ENCODE measurements at regions not wholly inside any gene's neighbourhood (a gene's known extent, or its start where the extent isn't known, plus 50 kb on each side); places are given as distances from the start of the nearest gene placed in this dataset.

GRCh38 chr19:5230730-5231555, 109.7 kb downstream of the PTPRS start:
- Histone ChIP-seq H3K27me3 (ENCODE audit: control insufficient read depth in 1 of 2, insufficient read depth in 2 of 2, low read length in 2 of 2) (peaks cover 3 to 7% of the 10 kb centered on the region in 2 experiments), H3K9me3 (ENCODE audit: control insufficient read depth in 1 of 2, insufficient read depth in 1 of 2, low read length in 2 of 2) (peaks cover 0 to 15% of the 10 kb centered on the region in 2 experiments), H3K27ac (ENCODE audit: low read depth in 1 of 2, low read length in 2 of 2) (no peak overlapping the region), H3K4me1 (ENCODE audit: insufficient read depth, low read length) (no peaks in the 10 kb centered on the region), H3K36me3 (ENCODE audit: insufficient read depth, low read length) (no peaks in the 10 kb centered on the region), H3K4me3 (ENCODE audit: low read length) (no peak overlapping the region)
- Mint-ChIP-seq H3K27ac (no peak overlapping the region), H3K36me3 (ENCODE audit: low read depth) (no peaks in the 10 kb centered on the region), H3K27me3 (peaks cover 26% of the 10 kb centered on the region), H3K4me3 (no peak overlapping the region), H3K4me1 (ENCODE audit: low read depth) (no peaks in the 10 kb centered on the region), H3K9me3 (no peaks in the 10 kb centered on the region)
- ChIA-PET CTCF (no interaction called here), POLR2A (no interaction called here)
- DNase-seq (no peak), ATAC-seq (ENCODE audit: poor library complexity) (no peak)
- intact Hi-C loops (cut with DNase I, micrococcal nuclease), result no loop called here
- TF ChIP-seq, protein P1, sequence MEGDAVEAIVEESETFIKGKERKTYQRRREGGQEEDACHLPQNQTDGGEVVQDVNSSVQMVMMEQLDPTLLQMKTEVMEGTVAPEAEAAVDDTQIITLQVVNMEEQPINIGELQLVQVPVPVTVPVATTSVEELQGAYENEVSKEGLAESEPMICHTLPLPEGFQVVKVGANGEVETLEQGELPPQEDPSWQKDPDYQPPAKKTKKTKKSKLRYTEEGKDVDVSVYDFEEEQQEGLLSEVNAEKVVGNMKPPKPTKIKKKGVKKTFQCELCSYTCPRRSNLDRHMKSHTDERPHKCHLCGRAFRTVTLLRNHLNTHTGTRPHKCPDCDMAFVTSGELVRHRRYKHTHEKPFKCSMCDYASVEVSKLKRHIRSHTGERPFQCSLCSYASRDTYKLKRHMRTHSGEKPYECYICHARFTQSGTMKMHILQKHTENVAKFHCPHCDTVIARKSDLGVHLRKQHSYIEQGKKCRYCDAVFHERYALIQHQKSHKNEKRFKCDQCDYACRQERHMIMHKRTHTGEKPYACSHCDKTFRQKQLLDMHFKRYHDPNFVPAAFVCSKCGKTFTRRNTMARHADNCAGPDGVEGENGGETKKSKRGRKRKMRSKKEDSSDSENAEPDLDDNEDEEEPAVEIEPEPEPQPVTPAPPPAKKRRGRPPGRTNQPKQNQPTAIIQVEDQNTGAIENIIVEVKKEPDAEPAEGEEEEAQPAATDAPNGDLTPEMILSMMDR (IDR thresholded peaks at IDR 0.05), result no peak

DNA sequence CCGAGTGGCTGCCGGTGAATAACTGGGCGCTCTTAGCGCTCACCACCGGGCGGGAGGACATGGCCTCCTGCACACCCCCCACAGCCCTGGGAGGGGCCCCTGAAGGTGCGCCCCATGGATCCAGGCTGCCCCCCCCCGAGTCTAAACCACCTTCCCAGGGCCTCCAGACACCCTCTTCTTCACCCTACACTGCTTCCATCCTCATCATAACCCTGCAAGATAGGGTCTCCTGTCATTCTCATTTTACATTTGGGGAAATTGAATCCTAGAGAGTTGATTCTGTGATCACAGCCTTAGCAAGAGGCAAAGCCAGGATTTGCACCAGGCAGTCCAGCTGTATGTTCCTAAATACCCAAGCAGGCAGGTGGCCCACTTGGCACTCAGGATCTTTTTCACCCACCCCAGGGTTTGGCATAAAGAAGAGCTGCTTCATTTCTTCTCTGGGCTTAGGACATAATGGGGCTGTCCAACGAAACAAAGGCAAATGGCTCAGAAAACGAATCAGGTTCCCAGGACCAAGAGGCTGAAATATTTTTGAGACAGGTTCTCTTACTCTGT, 110.8 kb downstream of the PTPRS start:
- no peak overlapping the region for H3K27ac Mint-ChIP-seq
- Histone ChIP-seq H3K9me3 (ENCODE audit: control insufficient read depth in 1 of 2, insufficient read depth in 1 of 2, low read length in 2 of 2) (peaks cover 0 to 12% of the 10 kb centered on the region in 2 experiments), H3K36me3 (ENCODE audit: insufficient read depth, low read length) (no peaks in the 10 kb centered on the region), H3K4me1 (ENCODE audit: insufficient read depth, low read length) (no peaks in the 10 kb centered on the region), H3K27me3 (ENCODE audit: control insufficient read depth in 1 of 2, insufficient read depth in 2 of 2, low read length in 2 of 2) (peaks cover 3 to 7% of the 10 kb centered on the region in 2 experiments), H3K4me3 (ENCODE audit: low read length) (no peak overlapping the region), H3K27ac (ENCODE audit: low read depth in 1 of 2, low read length in 2 of 2) (no peak overlapping the region)
- POLR2A ChIA-PET, result no interaction called here
- TF ChIP-seq, protein P1 (IDR thresholded peaks at IDR 0.05), result no peak
- H3K9me3 Mint-ChIP-seq, result no peaks in the 10 kb centered on the region
- no peak overlapping the region for H3K4me3 Mint-ChIP-seq
- no peak for DNase-seq
- peaks cover 26% of the 10 kb centered on the region for H3K27me3 Mint-ChIP-seq
- no peaks in the 10 kb centered on the region for H3K4me1 Mint-ChIP-seq (ENCODE audit: low read depth)
- ATAC-seq (ENCODE audit: poor library complexity), result no peak
- no peaks in the 10 kb centered on the region for H3K36me3 Mint-ChIP-seq (ENCODE audit: low read depth)
- intact Hi-C loops (cut with DNase I, micrococcal nuclease), result no loop called here
- CTCF ChIA-PET, result no interaction called here

- H3K4me1 ChIP-seq (ENCODE audit: insufficient read depth, low read length), result no peaks in the 10 kb centered on the region
- peaks cover 30% of the 10 kb centered on the region for H3K27me3 Mint-ChIP-seq
- no peak for ATAC-seq (ENCODE audit: poor library complexity)
- CTCF ChIA-PET, result no interaction called here
- H3K9me3 Mint-ChIP-seq, result no peaks in the 10 kb centered on the region
- no peaks in the 10 kb centered on the region for H3K36me3 ChIP-seq (ENCODE audit: insufficient read depth, low read length)
- H3K4me1 Mint-ChIP-seq (ENCODE audit: low read depth), result no peaks in the 10 kb centered on the region
- no peak for DNase-seq
- H3K27ac ChIP-seq (ENCODE audit: low read depth in 1 of 2, low read length in 2 of 2), result no peak overlapping the region
- TF ChIP-seq, protein P1 (IDR thresholded peaks at IDR 0.05), result no peak
- POLR2A ChIA-PET, result no interaction called here
- H3K9me3 ChIP-seq (ENCODE audit: control insufficient read depth in 1 of 2, insufficient read depth in 1 of 2, low read length in 2 of 2), result peaks cover 0 to 11% of the 10 kb centered on the region in 2 experiments
- no peak overlapping the region for H3K27ac Mint-ChIP-seq
- no peaks in the 10 kb centered on the region for H3K36me3 Mint-ChIP-seq (ENCODE audit: low read depth)
- intact Hi-C loops (cut with DNase I, micrococcal nuclease), result no loop called here
- H3K4me3 Mint-ChIP-seq, result no peak overlapping the region
- no peak overlapping the region for H3K4me3 ChIP-seq (ENCODE audit: low read length)
- H3K27me3 ChIP-seq (ENCODE audit: control insufficient read depth in 1 of 2, insufficient read depth in 2 of 2, low read length in 2 of 2), result peaks cover 3 to 7% of the 10 kb centered on the region in 2 experiments
Measured at GRCh38 chr19:5228932-5229777, 111.5 kb downstream of the PTPRS start.
